Mesendoderm (in vitro differentiated cells): ENCODE measurements at regions not wholly inside any gene's neighbourhood (a gene's known extent, or its start where the extent isn't known, plus 50 kb on each side); places are given as distances from the start of the nearest gene placed in this dataset.
A peak's percentile ranks its signal among the peaks of the same experiment; 100 is the strongest.

Experiments used
- DNase-seq: peaks from one replicate; pipeline ENCODE4 v3.0.0; 2013
- H2AK5ac ChIP-seq: 2 replicates; pipeline ENCODE4 v1.6.1; 2013; ENCODE audit warnings: low read length, inconsistent platforms
- H2BK120ac ChIP-seq: 2 replicates; pipeline ENCODE4 v1.6.1; 2013; ENCODE audit warnings: low read depth, mild to moderate bottlenecking, low read length, moderate library complexity, mixed read lengths
- H2BK15ac ChIP-seq: replicated peaks from 2 replicates; pipeline ENCODE4 v1.6.1; 2013; ENCODE audit warnings: low read depth, mild to moderate bottlenecking, moderate library complexity
- H2BK5ac ChIP-seq: 2 replicates; pipeline ENCODE4 v1.6.1; 2013; ENCODE audit warnings: low read length, inconsistent platforms
- H3K18ac ChIP-seq: 2 replicates; pipeline ENCODE4 v1.6.1; 2013; ENCODE audit warnings: mild to moderate bottlenecking, low read length, mixed read lengths
- H3K23ac ChIP-seq: one replicate; pipeline ENCODE4 v1.6.1; 2013; ENCODE audit warnings: low read length
- H3K27ac ChIP-seq: 2 replicates; pipeline ENCODE4 v1.5.1; 2013; ENCODE audit warnings: low read depth, mild to moderate bottlenecking, inconsistent platforms, low read length, moderate library complexity
- H3K27me3 ChIP-seq: 2 replicates; pipeline ENCODE4 v1.6.1; 2013; ENCODE audit warnings: low read length, control low read depth, mild to moderate bottlenecking, inconsistent platforms; ENCODE audit not compliant: insufficient read depth, poor library complexity
- H3K36me3 ChIP-seq: 2 replicates; pipeline ENCODE4 v1.6.1; 2013; ENCODE audit warnings: low read length, inconsistent platforms; ENCODE audit not compliant: control insufficient read depth, insufficient read depth
- H3K4ac ChIP-seq: one replicate; pipeline ENCODE4 v1.6.1; 2013; ENCODE audit warnings: low read depth, mild to moderate bottlenecking, low read length, moderate library complexity
- H3K4me1 ChIP-seq: 2 replicates; pipeline ENCODE4 v1.6.1; 2013; ENCODE audit warnings: low read depth, low read length, inconsistent platforms; ENCODE audit not compliant: control insufficient read depth
- H3K4me2 ChIP-seq: 2 replicates; pipeline ENCODE4 v1.6.1; 2013; ENCODE audit warnings: low read length
- H3K4me3 ChIP-seq: 2 replicates; pipeline ENCODE4 v1.5.1; 2013; ENCODE audit warnings: mild to moderate bottlenecking, low read length
- H3K56ac ChIP-seq: one replicate; pipeline ENCODE4 v1.6.1; 2013; ENCODE audit warnings: low read length
- H3K79me1 ChIP-seq: 2 replicates; pipeline ENCODE4 v1.6.1; 2013; ENCODE audit warnings: low read length, inconsistent platforms
- H3K79me2 ChIP-seq: 2 replicates; pipeline ENCODE4 v1.6.1; 2013; ENCODE audit warnings: mild to moderate bottlenecking, low read length; ENCODE audit not compliant: control insufficient read depth, insufficient read depth
- H3K9ac ChIP-seq: 2 replicates; pipeline ENCODE4 v1.6.1; 2013; ENCODE audit warnings: low read length, inconsistent platforms
- H4K5ac ChIP-seq: one replicate; pipeline ENCODE4 v1.6.1; 2013; ENCODE audit warnings: low read length
- H4K8ac ChIP-seq: one replicate; pipeline ENCODE4 v1.6.1; 2013; ENCODE audit warnings: low read depth, mild to moderate bottlenecking, control low read depth, low read length, moderate library complexity
- WGBS: extraction: QIAGEN DNeasy Blood & Tissue Kit; methylation state at CpG from one replicate; pipeline ENCODE4 v1.1.7; 2013; ENCODE audit warnings: low lambda C conversion rate, missing lambda C conversion rate; ENCODE audit not compliant: insufficient coverage; ENCODE audit errors: extremely low coverage; 5-methylcytosine and 5-hydroxymethylcytosine counted together

DNA sequence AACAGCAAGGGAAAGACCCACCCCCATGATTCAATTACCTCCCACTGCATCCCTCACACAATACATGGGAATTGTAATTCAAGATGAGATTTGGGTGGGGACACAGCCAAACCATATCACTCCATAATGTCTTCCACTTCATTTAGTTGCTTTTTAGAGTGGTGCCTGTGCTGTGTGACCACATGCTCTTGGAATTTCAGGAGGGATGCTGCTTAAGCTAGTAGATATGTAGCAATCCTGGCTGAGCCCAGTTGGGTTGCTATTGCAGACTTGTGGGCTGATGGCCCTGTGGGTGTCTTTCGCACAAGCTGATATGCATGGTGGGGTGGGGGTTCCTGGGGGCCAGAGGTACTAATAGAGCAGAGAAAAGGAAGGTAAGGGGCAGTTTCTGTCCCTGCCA is 160.4 kb upstream of the SYT6 start:
- no peaks in the 10 kb centered on the region for H3K27me3 ChIP-seq
- no peak overlapping the region for H3K4me3 ChIP-seq
- H3K23ac ChIP-seq: no peak overlapping the region
- H4K8ac ChIP-seq: no peak overlapping the region
- H3K79me2 ChIP-seq: no peaks in the 10 kb centered on the region
- H3K27ac ChIP-seq: no peak overlapping the region
- H3K9ac ChIP-seq: no peak overlapping the region
- no peak overlapping the region for H2BK5ac ChIP-seq
- peaks cover 5% of the 10 kb centered on the region for H3K4me1 ChIP-seq
- no peak overlapping the region for H3K4ac ChIP-seq
- H3K4me2 ChIP-seq: no peak overlapping the region
- no peak overlapping the region for H4K5ac ChIP-seq
- H2BK120ac ChIP-seq: no peak overlapping the region
- H3K56ac ChIP-seq: no peak overlapping the region
- no peaks in the 10 kb centered on the region for H3K36me3 ChIP-seq
- no CpG with 5 or more reads among the region's 1 CpG for WGBS
- no peaks in the 10 kb centered on the region for H3K79me1 ChIP-seq
- H2BK15ac ChIP-seq: no peak overlapping the region
- peak; percentile 77 for DNase-seq
- H2AK5ac ChIP-seq: no peak overlapping the region
- no peak overlapping the region for H3K18ac ChIP-seq

GRCh38 chr1:114310695-114311271 is 157.1 kb upstream of the SYT6 start:
- H3K4me3 ChIP-seq: no peak overlapping the region
- H3K27me3 ChIP-seq: no peaks in the 10 kb centered on the region
- peak overlapping the region; percentile 6 for H3K56ac ChIP-seq
- peak overlapping the region; percentile 10 for H2BK5ac ChIP-seq
- no peaks in the 10 kb centered on the region for H3K36me3 ChIP-seq
- no peak overlapping the region for H2AK5ac ChIP-seq
- H3K18ac ChIP-seq: peak overlapping the region; percentile 8
- H2BK15ac ChIP-seq: no peak overlapping the region
- peaks cover 5% of the 10 kb centered on the region for H3K4me1 ChIP-seq
- peak overlapping the region; percentile 66 for H3K27ac ChIP-seq
- no peak overlapping the region for H3K4ac ChIP-seq
- peak overlapping the region; percentile 31 for H4K8ac ChIP-seq
- no peak overlapping the region for H3K9ac ChIP-seq
- no CpG with 5 or more reads among the region's 3 CpGs for WGBS
- H2BK120ac ChIP-seq: no peak overlapping the region
- H4K5ac ChIP-seq: no peak overlapping the region
- H3K79me1 ChIP-seq: no peaks in the 10 kb centered on the region
- H3K4me2 ChIP-seq: no peak overlapping the region
- H3K23ac ChIP-seq: no peak overlapping the region
- no peaks in the 10 kb centered on the region for H3K79me2 ChIP-seq
- DNase-seq: peak; percentile 87

- H4K5ac ChIP-seq: no peak overlapping the region
- H2BK120ac ChIP-seq: no peak overlapping the region
- H2BK15ac ChIP-seq: no peak overlapping the region
- H3K79me2 ChIP-seq: no peaks in the 10 kb centered on the region
- H3K4ac ChIP-seq: no peak overlapping the region
- H3K79me1 ChIP-seq: no peaks in the 10 kb centered on the region
- no CpG with 5 or more reads among the region's 2 CpGs for WGBS
- no peak overlapping the region for H3K23ac ChIP-seq
- H2AK5ac ChIP-seq: no peak overlapping the region
- no peak overlapping the region for H3K56ac ChIP-seq
- no peak overlapping the region for H2BK5ac ChIP-seq
- H3K4me2 ChIP-seq: no peak overlapping the region
- H3K18ac ChIP-seq: no peak overlapping the region
- no peak for DNase-seq
- H3K4me1 ChIP-seq: no peaks in the 10 kb centered on the region
- H3K36me3 ChIP-seq: no peaks in the 10 kb centered on the region
- H3K27me3 ChIP-seq: no peaks in the 10 kb centered on the region
- H3K27ac ChIP-seq: no peak overlapping the region
- H3K4me3 ChIP-seq: no peak overlapping the region
- H4K8ac ChIP-seq: no peak overlapping the region
- H3K9ac ChIP-seq: no peak overlapping the region
These were observed 149.2 kb upstream of the SYT6 start for GRCh38 chr1:114302821-114303220.

GRCh38 chr1:114299331-114299975 is 145.8 kb upstream of the SYT6 start:
- Histone ChIP-seq H3K36me3 (no peaks in the 10 kb centered on the region), H3K56ac (no peak overlapping the region), H2BK15ac (no peak overlapping the region), H2BK5ac (no peak overlapping the region), H3K23ac (no peak overlapping the region), H3K4me3 (no peak overlapping the region), H3K27ac (no peak overlapping the region), H3K79me1 (no peaks in the 10 kb centered on the region), H3K4ac (no peak overlapping the region), H3K27me3 (no peaks in the 10 kb centered on the region), H3K18ac (no peak overlapping the region), H2BK120ac (no peak overlapping the region), H4K5ac (no peak overlapping the region), H2AK5ac (no peak overlapping the region), H3K4me1 (no peaks in the 10 kb centered on the region), H4K8ac (no peak overlapping the region), H3K9ac (no peak overlapping the region), H3K4me2 (no peak overlapping the region), H3K79me2 (no peaks in the 10 kb centered on the region)
- DNase-seq: no peak
- WGBS: no CpG with 5 or more reads among the region's 9 CpGs

DNA sequence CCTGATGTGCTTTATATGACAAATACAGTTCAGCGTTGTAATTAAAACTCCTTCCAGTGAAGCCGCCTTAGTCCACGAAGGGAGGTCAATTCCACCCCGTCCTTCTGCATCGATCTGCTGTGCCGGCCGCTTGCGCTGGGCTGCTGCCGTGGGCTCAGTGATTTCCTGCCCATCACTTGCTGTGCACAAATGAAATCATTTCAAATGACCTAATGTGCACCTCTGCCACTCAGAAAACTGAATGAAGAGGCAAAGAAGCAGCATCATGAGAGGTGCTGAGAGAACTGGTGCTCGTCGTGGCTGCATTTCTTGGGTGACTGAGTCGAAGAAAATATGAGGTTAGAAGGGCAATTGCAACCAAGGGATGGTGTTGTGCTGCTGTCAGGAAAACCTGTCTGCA is 144.3 kb upstream of the SYT6 start:
- Histone ChIP-seq H3K36me3 (no peaks in the 10 kb centered on the region), H3K18ac (no peak overlapping the region), H3K4me3 (no peak overlapping the region), H3K27me3 (no peaks in the 10 kb centered on the region), H3K4me2 (no peak overlapping the region), H2BK120ac (no peak overlapping the region), H2BK15ac (no peak overlapping the region), H3K79me1 (no peaks in the 10 kb centered on the region), H2AK5ac (no peak overlapping the region), H4K8ac (no peak overlapping the region), H4K5ac (no peak overlapping the region), H3K4ac (no peak overlapping the region), H3K56ac (no peak overlapping the region), H3K9ac (no peak overlapping the region), H3K23ac (no peak overlapping the region), H2BK5ac (no peak overlapping the region), H3K79me2 (no peaks in the 10 kb centered on the region), H3K27ac (no peak overlapping the region), H3K4me1 (no peaks in the 10 kb centered on the region)
- no peak for DNase-seq
- WGBS: no CpG with 5 or more reads among the region's 12 CpGs

GRCh38 chr1:114296413-114296812 is 142.7 kb upstream of the SYT6 start:
- Histone ChIP-seq H2BK5ac (no peak overlapping the region), H3K4me2 (no peak overlapping the region), H2BK15ac (no peak overlapping the region), H4K8ac (no peak overlapping the region), H3K4ac (no peak overlapping the region), H3K4me1 (no peaks in the 10 kb centered on the region), H3K18ac (no peak overlapping the region), H3K23ac (no peak overlapping the region), H3K4me3 (no peak overlapping the region), H3K27ac (no peak overlapping the region), H3K79me1 (no peaks in the 10 kb centered on the region), H3K27me3 (no peaks in the 10 kb centered on the region), H3K9ac (no peak overlapping the region), H2BK120ac (no peak overlapping the region), H2AK5ac (no peak overlapping the region), H3K56ac (no peak overlapping the region), H4K5ac (no peak overlapping the region), H3K36me3 (no peaks in the 10 kb centered on the region), H3K79me2 (no peaks in the 10 kb centered on the region)
- no CpG with 5 or more reads among the region's 4 CpGs for WGBS
- no peak for DNase-seq
